HCT116 (cell line): ENCODE measurements at regions not wholly inside any gene's neighbourhood (a gene's known extent, or its start where the extent isn't known, plus 50 kb on each side); places are given as distances from the start of the nearest gene placed in this dataset.

Experiments used
- ATF3 ChIP-seq: IDR thresholded peaks from 2 replicates; pipeline ENCODE4 v1.6.1; 2012
- CBX3 ChIP-seq: IDR thresholded peaks from 2 replicates; pipeline ENCODE4 v1.6.1; 2012; ENCODE audit warnings: low read depth
- CTCF ChIP-seq, 3 experiments: fragments of 200-600 bp in 1 of 3; sonication (generic) in 1 of 3; IDR thresholded peaks in 2 of 3; conservative IDR thresholded peaks in 1 of 3; 2 replicates each; pipeline ENCODE4 v1.5.1; 2012 to 2017; ENCODE audit warnings: low read depth in 2 of 3, low read length in 2 of 3, antibody characterized with exemption in 1 of 3, borderline replicate concordance in 1 of 3, control low read depth in 1 of 3, mild to moderate bottlenecking in 1 of 3, mixed read lengths in 1 of 3, mixed run types in 1 of 3, moderate library complexity in 1 of 3; ENCODE audit not compliant: insufficient read depth in 1 of 3
- EZH2 ChIP-seq: fragments of 200-600 bp; sonication (generic); IDR thresholded peaks from 2 replicates; pipeline ENCODE4 v1.6.1; 2017; ENCODE audit warnings: antibody characterized with exemption, mixed run types
- JUND ChIP-seq: IDR thresholded peaks from 2 replicates; pipeline ENCODE4 v1.6.1; 2012
- MAX ChIP-seq: IDR thresholded peaks from 2 replicates; pipeline ENCODE4 v1.6.1; 2012
- POLR2A ChIP-seq: IDR thresholded peaks from 2 replicates; pipeline ENCODE4 v1.7.0; 2011; ENCODE audit warnings: borderline replicate concordance; ENCODE audit not compliant: insufficient read depth, insufficient read length; ENCODE audit errors: extremely low read depth
- POLR2AphosphoS5 ChIP-seq: IDR thresholded peaks from 2 replicates; pipeline ENCODE4 v1.6.1; 2011; ENCODE audit warnings: mild to moderate bottlenecking, low read depth, low read length, moderate library complexity
- RAD21 ChIP-seq: IDR thresholded peaks from 2 replicates; pipeline ENCODE4 v1.6.1; 2012; ENCODE audit warnings: low read depth, mild to moderate bottlenecking
- REST ChIP-seq: IDR thresholded peaks from 2 replicates; pipeline ENCODE4 v1.6.1; 2012; ENCODE audit warnings: low read depth
- SIN3A ChIP-seq: IDR thresholded peaks from 2 replicates; pipeline ENCODE4 v1.6.1; 2012; ENCODE audit warnings: low read depth
- SRF ChIP-seq: IDR thresholded peaks from 2 replicates; pipeline ENCODE4 v1.6.1; 2012; ENCODE audit warnings: low read depth
- TCF7L2 ChIP-seq: IDR thresholded peaks from 2 replicates; pipeline ENCODE4 v1.7.0; 2011; ENCODE audit warnings: borderline replicate concordance, inconsistent platforms; ENCODE audit not compliant: insufficient read depth, insufficient read length; ENCODE audit errors: extremely low read depth
- ZBTB33 ChIP-seq: IDR thresholded peaks from 2 replicates; pipeline ENCODE4 v1.6.1; 2011; ENCODE audit warnings: mild to moderate bottlenecking, low read length, moderate library complexity; ENCODE audit not compliant: insufficient replicate concordance; ENCODE audit errors: extremely low read depth

GRCh38 chr2:81872006-81872405 is 1567.5 kb upstream of the LRRTM1 start:
- TF ChIP-seq ATF3 (no peak), CBX3 (no peak), CTCF (IDR thresholded peaks at IDR 0.05 in 2 of 3, conservative IDR thresholded peaks at IDR 0.05 in 1 of 3; ENCODE audit: borderline replicate concordance in 1 of 3, insufficient read depth in 1 of 3, low read depth in 2 of 3, low read length in 2 of 3) (no peak), MAX (no peak), POLR2A (no peak), RAD21 (no peak), SIN3A (no peak), SRF (no peak), POLR2AphosphoS5 (no peak), EZH2 (no peak), JUND (no peak), REST (no peak), TCF7L2 (no peak), ZBTB33 (no peak)
